ENCODE measurements at regions not wholly inside any gene's neighbourhood (a gene's known extent, or its start where the extent isn't known, plus 50 kb on each side); places are given as distances from the start of the nearest gene placed in this dataset.

DNA sequence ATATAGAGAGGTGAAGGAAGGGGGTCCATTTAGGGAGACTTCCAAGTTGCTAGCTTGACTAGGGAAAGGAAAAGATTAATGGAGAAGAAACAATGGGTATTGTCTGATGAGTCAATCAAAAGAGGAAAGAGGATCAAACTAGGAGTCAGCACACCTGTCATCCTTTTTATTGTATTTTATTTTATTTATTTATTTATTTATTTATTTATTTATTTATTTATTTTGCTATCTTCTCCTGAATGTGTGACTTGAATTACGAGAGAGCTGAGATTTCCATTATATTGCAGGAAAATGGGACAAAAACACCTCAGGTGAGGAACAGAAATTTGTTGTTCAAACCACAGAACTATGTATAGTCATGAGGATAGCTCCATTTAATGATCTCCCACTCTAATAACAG, 58.9 kb downstream of the NUDT11 start:
- no peaks in the 10 kb centered on the region for H3K4me1 ChIP-seq
- WGBS, 2 donors (ENCODE audit: low coverage in 1 of 2), result 65 to 80% methylated on average over 1 of the region's 1 CpG
- H3K27ac ChIP-seq, result no peak overlapping the region
- DNase-seq, result no peak
- no peaks in the 10 kb centered on the region for H3K27me3 ChIP-seq
- H3K36me3 ChIP-seq, result no peaks in the 10 kb centered on the region
- no peak overlapping the region for H3K4me3 ChIP-seq
- in situ Hi-C loops (cut with MboI; ENCODE audit: low pct_ligation_motif_present in 1 of 4, low pct_unique_long_range_greater_than_20kb in 1 of 4, low sequenced_read_pairs in 3 of 4), result no loop called here
- intact Hi-C loops (cut with DNase I; ENCODE audit: low total_unique reads), result no loop called here
- H3K9me3 ChIP-seq, result no peaks in the 10 kb centered on the region
- TF ChIP-seq, protein P1, sequence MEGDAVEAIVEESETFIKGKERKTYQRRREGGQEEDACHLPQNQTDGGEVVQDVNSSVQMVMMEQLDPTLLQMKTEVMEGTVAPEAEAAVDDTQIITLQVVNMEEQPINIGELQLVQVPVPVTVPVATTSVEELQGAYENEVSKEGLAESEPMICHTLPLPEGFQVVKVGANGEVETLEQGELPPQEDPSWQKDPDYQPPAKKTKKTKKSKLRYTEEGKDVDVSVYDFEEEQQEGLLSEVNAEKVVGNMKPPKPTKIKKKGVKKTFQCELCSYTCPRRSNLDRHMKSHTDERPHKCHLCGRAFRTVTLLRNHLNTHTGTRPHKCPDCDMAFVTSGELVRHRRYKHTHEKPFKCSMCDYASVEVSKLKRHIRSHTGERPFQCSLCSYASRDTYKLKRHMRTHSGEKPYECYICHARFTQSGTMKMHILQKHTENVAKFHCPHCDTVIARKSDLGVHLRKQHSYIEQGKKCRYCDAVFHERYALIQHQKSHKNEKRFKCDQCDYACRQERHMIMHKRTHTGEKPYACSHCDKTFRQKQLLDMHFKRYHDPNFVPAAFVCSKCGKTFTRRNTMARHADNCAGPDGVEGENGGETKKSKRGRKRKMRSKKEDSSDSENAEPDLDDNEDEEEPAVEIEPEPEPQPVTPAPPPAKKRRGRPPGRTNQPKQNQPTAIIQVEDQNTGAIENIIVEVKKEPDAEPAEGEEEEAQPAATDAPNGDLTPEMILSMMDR (IDR thresholded peaks at IDR 0.05), result no peak
- TF ChIP-seq POLR2AphosphoS5 (IDR thresholded peaks at IDR 0.05) (no peak), POLR2A (IDR thresholded peaks at IDR 0.05) (no peak), EP300 (IDR thresholded peaks at IDR 0.05; ENCODE audit: low read depth) (no peak)

DNA sequence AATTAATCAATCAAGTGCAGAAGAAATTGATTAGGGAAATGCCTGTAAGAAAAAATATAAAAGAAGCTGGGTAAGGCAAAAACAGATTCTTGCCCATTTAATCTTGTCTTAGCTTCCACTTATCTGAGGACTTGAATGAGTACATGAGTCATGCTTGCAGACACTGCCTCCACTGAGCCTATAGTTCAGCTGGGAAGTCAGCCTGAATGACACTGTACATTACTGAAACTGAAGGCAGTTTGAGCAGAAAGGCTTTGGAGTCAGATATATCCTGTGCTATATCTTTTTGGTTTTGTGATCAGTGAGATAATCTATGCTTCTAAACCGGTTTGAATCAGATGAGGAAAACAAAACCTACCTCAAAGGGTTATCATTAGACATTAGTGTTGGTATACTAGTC, 61.3 kb downstream of the NUDT11 start:
- 54% methylated on average over 1 of the region's 1 CpG; no CpG with 5 or more reads in 1 of the 2 donors for WGBS, 2 donors (ENCODE audit: low coverage in 1 of 2)
- no peaks in the 10 kb centered on the region for H3K36me3 ChIP-seq
- no peak overlapping the region for H3K4me3 ChIP-seq
- no peak for TF ChIP-seq POLR2A (IDR thresholded peaks at IDR 0.05)
- in situ Hi-C loops (cut with MboI; ENCODE audit: low pct_ligation_motif_present in 1 of 4, low pct_unique_long_range_greater_than_20kb in 1 of 4, low sequenced_read_pairs in 3 of 4) (no loop called here), intact Hi-C loops (cut with DNase I; ENCODE audit: low total_unique reads) (no loop called here)
- H3K27ac ChIP-seq, result no peak overlapping the region
- H3K4me1 ChIP-seq, result no peaks in the 10 kb centered on the region
- no peaks in the 10 kb centered on the region for H3K27me3 ChIP-seq
- no peak for DNase-seq
- no peaks in the 10 kb centered on the region for H3K9me3 ChIP-seq

DNA sequence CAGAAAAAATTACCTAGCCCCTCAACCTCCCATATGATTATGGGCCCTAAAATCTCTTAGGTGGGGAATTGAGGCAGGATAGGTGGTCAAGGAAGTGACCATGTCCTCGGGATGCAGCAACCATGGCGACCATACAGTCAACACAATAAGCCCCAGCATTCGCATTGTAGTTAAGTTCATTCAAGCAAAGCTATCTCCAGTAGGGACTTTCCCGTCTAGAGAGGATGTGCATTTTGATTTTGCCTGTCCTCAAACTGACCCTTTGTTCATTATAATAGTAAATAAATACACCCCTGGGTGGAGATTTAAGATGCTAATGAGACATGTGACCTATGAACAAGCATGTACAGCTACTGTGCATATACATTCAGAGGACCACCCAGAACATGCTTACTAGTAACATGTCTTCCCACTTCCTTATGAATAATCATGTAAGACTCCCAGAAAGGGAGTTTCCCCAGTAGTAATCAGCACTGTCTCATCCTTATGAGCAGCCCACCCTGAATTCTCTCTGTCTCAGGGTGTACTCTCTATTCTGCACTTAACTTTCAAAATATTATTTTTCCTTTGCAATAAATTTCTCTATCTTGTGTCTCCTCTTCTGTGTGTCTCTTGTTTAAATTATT, 74.3 kb downstream of the NUDT11 start:
- intact Hi-C loops (cut with DNase I; ENCODE audit: low total_unique reads), result no loop called here
- 45% methylated on average over 4 of the region's 4 CpGs; no CpG with 5 or more reads in 1 of the 2 donors for WGBS, 2 donors (ENCODE audit: low coverage in 1 of 2)
- in situ Hi-C loops (cut with MboI; ENCODE audit: low pct_ligation_motif_present in 1 of 4, low pct_unique_long_range_greater_than_20kb in 1 of 4, low sequenced_read_pairs in 3 of 4), result no loop called here

DNA sequence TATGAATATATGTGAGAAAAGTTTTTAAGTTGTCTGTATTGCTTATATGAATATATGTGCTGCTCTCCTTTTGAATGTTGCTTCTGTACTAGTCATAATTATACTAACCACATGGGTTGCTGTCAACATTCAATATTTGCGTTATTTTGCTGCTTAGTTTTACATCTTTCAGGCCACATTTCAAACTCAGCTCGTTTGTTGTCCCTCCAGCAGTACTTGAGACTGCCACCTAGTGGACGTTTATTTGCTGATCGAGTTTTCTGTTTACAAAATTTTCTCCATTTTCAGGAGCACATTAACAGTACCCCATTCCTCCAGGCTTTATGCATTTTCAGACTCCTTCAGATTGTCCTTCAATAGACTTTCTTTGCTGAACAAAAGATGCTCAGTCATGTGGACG, 75.8 kb downstream of the NUDT11 start:
- in situ Hi-C loops (cut with MboI; ENCODE audit: low pct_ligation_motif_present in 1 of 4, low pct_unique_long_range_greater_than_20kb in 1 of 4, low sequenced_read_pairs in 3 of 4), result no loop called here
- intact Hi-C loops (cut with DNase I; ENCODE audit: low total_unique reads), result no loop called here

More for the DNA sequence above, 74.3 kb downstream of the NUDT11 start:
- H3K4me3 ChIP-seq, result no peak overlapping the region
- no peak for DNase-seq
- no peaks in the 10 kb centered on the region for H3K27me3 ChIP-seq
- TF ChIP-seq, protein P1 (IDR thresholded peaks at IDR 0.05), result no peak
- TF ChIP-seq POLR2AphosphoS5 (IDR thresholded peaks at IDR 0.05) (no peak), POLR2A (IDR thresholded peaks at IDR 0.05) (no peak), EP300 (IDR thresholded peaks at IDR 0.05; ENCODE audit: low read depth) (no peak)
- H3K4me1 ChIP-seq, result no peaks in the 10 kb centered on the region
- no peaks in the 10 kb centered on the region for H3K9me3 ChIP-seq
- no peaks in the 10 kb centered on the region for H3K36me3 ChIP-seq
- H3K27ac ChIP-seq, result no peak overlapping the region

More for the DNA sequence above, 75.8 kb downstream of the NUDT11 start:
- Histone ChIP-seq H3K4me1 (no peaks in the 10 kb centered on the region), H3K27ac (no peak overlapping the region), H3K27me3 (no peaks in the 10 kb centered on the region), H3K4me3 (no peak overlapping the region), H3K36me3 (no peaks in the 10 kb centered on the region), H3K9me3 (no peaks in the 10 kb centered on the region)
- no peak for DNase-seq
- WGBS, 2 donors (ENCODE audit: low coverage in 1 of 2), result 6% methylated on average over 5 of the region's 5 CpGs; no CpG with 5 or more reads in 1 of the 2 donors
- TF ChIP-seq EP300 (IDR thresholded peaks at IDR 0.05; ENCODE audit: low read depth), result no peak
- TF ChIP-seq, protein P1 (IDR thresholded peaks at IDR 0.05), result peak; percentile 32 to 72 (median 48)
